ENCODE measurements at regions not wholly inside any gene's neighbourhood (a gene's known extent, or its start where the extent isn't known, plus 50 kb on each side); places are given as distances from the start of the nearest gene placed in this dataset.

GRCh38 chr5:155389498-155389897 lies 375.9 kb downstream of the KIF4B start:
- TF ChIP-seq BRCA1 (IDR thresholded peaks at IDR 0.05): no peak
- no peak for TF ChIP-seq BRCA1 (CRISPR knock-in tag; IDR thresholded peaks at IDR 0.05)
- TF ChIP-seq MYC (IDR thresholded peaks at IDR 0.05; ENCODE audit: low read depth, low read length): no peak
- TF ChIP-seq MYC (CRISPR knock-in tag; IDR thresholded peaks at IDR 0.05; ENCODE audit: borderline replicate concordance, low read depth): no peak
